ENCODE measurements at regions not wholly inside any gene's neighbourhood (a gene's known extent, or its start where the extent isn't known, plus 50 kb on each side); places are given as distances from the start of the nearest gene placed in this dataset.

DNA sequence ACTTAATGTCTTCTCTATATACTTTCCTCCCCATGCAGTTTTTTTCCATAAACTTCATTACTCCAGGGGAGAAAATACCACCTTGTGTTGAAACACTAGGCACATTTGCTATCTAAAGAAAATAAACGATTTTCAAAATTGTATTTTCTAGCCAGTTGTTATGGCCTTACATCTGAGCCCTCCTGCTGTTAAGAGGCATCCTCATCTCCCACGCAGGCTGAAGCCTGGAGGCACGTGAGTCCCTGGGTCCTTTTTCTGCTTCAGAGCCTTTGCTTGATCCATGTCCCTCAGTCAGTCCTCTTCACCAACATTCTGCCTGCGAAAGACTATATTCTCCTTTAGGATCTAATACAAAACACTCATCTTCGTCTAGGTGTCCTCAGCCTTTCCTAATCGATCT, 479.6 kb upstream of the ZNF717 start:
- H3K9me3 ChIP-seq: no peaks in the 10 kb centered on the region
- H3K4me1 ChIP-seq: no peaks in the 10 kb centered on the region
- no peak for TF ChIP-seq POLR2AphosphoS5 (IDR thresholded peaks at IDR 0.05)
- no peak for TF ChIP-seq POLR2A (IDR thresholded peaks at IDR 0.05)
- TF ChIP-seq, protein P1, sequence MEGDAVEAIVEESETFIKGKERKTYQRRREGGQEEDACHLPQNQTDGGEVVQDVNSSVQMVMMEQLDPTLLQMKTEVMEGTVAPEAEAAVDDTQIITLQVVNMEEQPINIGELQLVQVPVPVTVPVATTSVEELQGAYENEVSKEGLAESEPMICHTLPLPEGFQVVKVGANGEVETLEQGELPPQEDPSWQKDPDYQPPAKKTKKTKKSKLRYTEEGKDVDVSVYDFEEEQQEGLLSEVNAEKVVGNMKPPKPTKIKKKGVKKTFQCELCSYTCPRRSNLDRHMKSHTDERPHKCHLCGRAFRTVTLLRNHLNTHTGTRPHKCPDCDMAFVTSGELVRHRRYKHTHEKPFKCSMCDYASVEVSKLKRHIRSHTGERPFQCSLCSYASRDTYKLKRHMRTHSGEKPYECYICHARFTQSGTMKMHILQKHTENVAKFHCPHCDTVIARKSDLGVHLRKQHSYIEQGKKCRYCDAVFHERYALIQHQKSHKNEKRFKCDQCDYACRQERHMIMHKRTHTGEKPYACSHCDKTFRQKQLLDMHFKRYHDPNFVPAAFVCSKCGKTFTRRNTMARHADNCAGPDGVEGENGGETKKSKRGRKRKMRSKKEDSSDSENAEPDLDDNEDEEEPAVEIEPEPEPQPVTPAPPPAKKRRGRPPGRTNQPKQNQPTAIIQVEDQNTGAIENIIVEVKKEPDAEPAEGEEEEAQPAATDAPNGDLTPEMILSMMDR (IDR thresholded peaks at IDR 0.05): no peak
- H3K4me3 ChIP-seq: no peak overlapping the region
- H3K27me3 ChIP-seq: no peaks in the 10 kb centered on the region
- H3K27ac ChIP-seq: no peak overlapping the region
- H3K36me3 ChIP-seq: no peaks in the 10 kb centered on the region
- DNase-seq (ENCODE audit: low spot score in 2 of 2): no peak
- intact Hi-C loops (cut with DNase I; ENCODE audit: low total_unique reads): no loop called here

DNA sequence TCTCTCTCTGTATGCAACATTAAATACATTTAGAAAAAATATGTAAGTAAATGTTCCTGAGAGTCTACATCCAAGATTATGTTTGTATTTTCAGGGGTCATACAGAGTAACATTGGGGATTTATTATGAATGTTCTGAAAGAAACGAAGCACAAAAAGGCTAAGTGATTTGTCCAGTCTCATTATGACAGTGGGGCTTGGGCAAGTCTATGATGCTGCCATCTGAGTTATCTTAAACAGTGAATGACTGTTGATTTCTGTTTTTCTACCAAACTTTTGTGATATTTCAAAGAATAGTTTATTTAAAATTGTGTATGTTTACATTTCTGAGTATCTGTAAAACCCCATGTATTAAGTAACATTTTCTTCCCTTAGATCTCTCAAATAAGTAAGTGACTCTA, 481.2 kb upstream of the ZNF717 start:
- Histone ChIP-seq H3K36me3 (no peaks in the 10 kb centered on the region), H3K27me3 (no peaks in the 10 kb centered on the region), H3K4me3 (no peak overlapping the region), H3K4me1 (no peaks in the 10 kb centered on the region), H3K27ac (no peak overlapping the region), H3K9me3 (no peaks in the 10 kb centered on the region)
- DNase-seq (ENCODE audit: low spot score in 2 of 2): no peak
- intact Hi-C loops (cut with DNase I; ENCODE audit: low total_unique reads): no loop called here
- TF ChIP-seq POLR2AphosphoS5 (IDR thresholded peaks at IDR 0.05) (no peak), POLR2A (IDR thresholded peaks at IDR 0.05) (no peak)
- TF ChIP-seq, protein P1 (IDR thresholded peaks at IDR 0.05): no peak

DNA sequence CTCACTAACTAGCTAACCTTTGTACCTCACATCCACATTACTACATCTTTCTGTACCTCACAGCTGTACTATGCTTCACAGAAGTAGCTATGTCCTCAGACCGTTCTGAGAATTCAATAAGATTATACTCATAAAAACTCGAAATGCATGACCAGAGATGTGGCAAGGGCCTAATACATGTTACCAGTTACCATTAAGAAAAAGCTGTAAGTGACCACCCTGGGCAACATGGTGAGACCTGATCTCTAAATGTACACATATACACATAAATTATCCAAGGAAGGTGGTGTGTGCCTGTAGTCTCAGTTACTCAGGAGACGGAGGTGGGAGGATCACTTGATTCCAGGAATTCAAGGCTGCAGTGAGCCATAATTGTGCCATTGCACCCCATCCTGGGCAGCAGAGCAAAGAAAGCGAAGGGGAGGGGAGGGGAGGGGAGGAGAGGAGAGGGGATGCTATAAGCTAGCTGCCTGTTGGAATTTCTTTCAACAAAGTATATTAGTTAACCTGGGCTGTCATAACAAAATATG, 482.6 kb upstream of the ZNF717 start:
- DNase-seq (ENCODE audit: low spot score in 2 of 2): no peak
- no peaks in the 10 kb centered on the region for H3K9me3 ChIP-seq
- H3K36me3 ChIP-seq: no peaks in the 10 kb centered on the region
- no peak overlapping the region for H3K27ac ChIP-seq
- H3K4me3 ChIP-seq: no peak overlapping the region
- intact Hi-C loops (cut with DNase I; ENCODE audit: low total_unique reads): no loop called here
- H3K4me1 ChIP-seq: no peaks in the 10 kb centered on the region
- TF ChIP-seq POLR2AphosphoS5 (IDR thresholded peaks at IDR 0.05): no peak
- TF ChIP-seq, protein P1 (IDR thresholded peaks at IDR 0.05): no peak
- no peak for TF ChIP-seq POLR2A (IDR thresholded peaks at IDR 0.05)
- H3K27me3 ChIP-seq: no peaks in the 10 kb centered on the region

DNA sequence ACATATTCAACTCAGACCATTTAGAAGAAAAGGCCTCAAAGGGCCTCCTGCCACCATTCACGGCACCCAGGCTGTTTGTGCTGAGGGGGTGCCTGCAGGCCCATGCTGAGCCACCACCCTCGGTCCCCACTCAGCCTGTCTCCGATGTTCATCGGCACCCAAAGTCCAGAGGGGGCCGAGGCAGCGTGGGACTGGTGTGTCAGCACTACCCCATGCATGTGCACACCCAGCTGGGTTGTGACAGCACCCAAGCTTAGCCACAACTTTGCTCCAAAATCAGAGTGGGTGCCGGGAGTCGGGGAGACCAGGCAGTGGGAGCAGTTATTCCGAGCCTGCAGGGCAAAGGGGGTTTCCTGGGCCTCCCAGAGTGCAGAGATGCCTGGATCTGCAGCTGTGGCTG, 508.5 kb upstream of the ZNF717 start:
- DNase-seq (ENCODE audit: low spot score in 2 of 2): no peak
- H3K27me3 ChIP-seq: no peaks in the 10 kb centered on the region
- H3K9me3 ChIP-seq: peaks cover 0 to 4% of the 10 kb centered on the region in 2 donors
- H3K36me3 ChIP-seq: no peaks in the 10 kb centered on the region
- no peaks in the 10 kb centered on the region for H3K4me1 ChIP-seq
- no peak overlapping the region for H3K27ac ChIP-seq
- intact Hi-C loops (cut with DNase I; ENCODE audit: low total_unique reads): no loop called here
- H3K4me3 ChIP-seq: no peak overlapping the region
- no peak for TF ChIP-seq POLR2A (IDR thresholded peaks at IDR 0.05)
- no peak for TF ChIP-seq POLR2AphosphoS5 (IDR thresholded peaks at IDR 0.05)
- TF ChIP-seq, protein P1 (IDR thresholded peaks at IDR 0.05): no peak

DNA sequence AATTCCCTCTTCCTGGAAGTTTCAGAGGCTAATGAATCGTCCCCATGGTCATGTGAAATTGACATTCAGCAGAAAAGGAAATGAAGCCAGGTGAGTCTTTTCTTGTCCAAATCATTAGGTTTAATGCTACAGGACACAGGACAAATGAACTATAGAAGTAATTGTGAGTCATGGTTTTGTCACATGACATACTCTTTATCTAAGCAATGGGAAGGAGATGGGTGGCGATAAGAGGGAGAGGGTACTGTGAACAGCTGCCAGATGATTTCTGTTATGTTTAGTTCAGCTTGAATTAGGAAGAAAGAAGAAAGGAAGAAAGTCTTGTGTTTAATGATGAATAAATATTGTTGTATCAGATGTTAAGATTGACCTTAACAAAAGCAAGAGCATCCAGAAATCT, 515.4 kb upstream of the ZNF717 start:
- Histone ChIP-seq H3K27me3 (no peaks in the 10 kb centered on the region), H3K27ac (no peak overlapping the region), H3K4me3 (no peak overlapping the region), H3K36me3 (no peaks in the 10 kb centered on the region), H3K4me1 (no peaks in the 10 kb centered on the region), H3K9me3 (peaks cover 0 to 4% of the 10 kb centered on the region in 2 donors)
- intact Hi-C loops (cut with DNase I; ENCODE audit: low total_unique reads): loop anchor here (5.0 kb wide), 2 partner anchors 73 to 177 kb away; no protein-coding TSS in a partner anchor
- no peak for DNase-seq (ENCODE audit: low spot score in 2 of 2)
- TF ChIP-seq POLR2A (IDR thresholded peaks at IDR 0.05): no peak
- TF ChIP-seq, protein P1 (IDR thresholded peaks at IDR 0.05): no peak

Measured in breast epithelium (tissue), 4 donors.